Activated CD4-positive, alpha-beta T cell treated with anti-CD3 and anti-CD28 coated beads, Interleukin-2, amount 50 U/mL, for 48 hours (primary cell): ENCODE measurements at regions not wholly inside any gene's neighbourhood (a gene's known extent, or its start where the extent isn't known, plus 50 kb on each side); places are given as distances from the start of the nearest gene placed in this dataset.

ENCODE experiments used
- DNase-seq, 2 experiments: peaks; one replicate each; pipeline ENCODE4 v3.0.0-alpha.2; 2020

GRCh38 chr1:59008599-59009347, 224.9 kb upstream of the JUN start:
- DNase-seq: peak in 1 of 2 experiments; percentile 20

GRCh38 chr1:59011663-59012062, 227.8 kb upstream of the JUN start:
- DNase-seq: no peak

- DNase-seq: no peak
Measured at GRCh38 chr1:59012378-59012777, 228.5 kb upstream of the JUN start.

GRCh38 chr1:59013276-59013927, 229.6 kb upstream of the JUN start:
- no peak for DNase-seq

- DNase-seq: no peak
Measured at GRCh38 chr1:59013928-59014279, 230.1 kb upstream of the JUN start.

- DNase-seq: no peak
Measured at GRCh38 chr1:59014827-59015226, 231.0 kb upstream of the JUN start.

- DNase-seq: no peak
Measured at GRCh38 chr1:59015708-59016107, 231.9 kb upstream of the JUN start.

- DNase-seq: no peak
Measured at GRCh38 chr1:59016390-59016789, 232.5 kb upstream of the JUN start.

GRCh38 chr1:59017501-59018231, 233.8 kb upstream of the JUN start:
- DNase-seq: no peak

GRCh38 chr1:59018446-59018845, 234.6 kb upstream of the JUN start:
- no peak for DNase-seq

GRCh38 chr1:59018860-59019259, 235.0 kb upstream of the JUN start:
- DNase-seq: no peak

- DNase-seq: peak; percentile 33 to 42
Measured at GRCh38 chr1:59020151-59020997, 236.5 kb upstream of the JUN start.

GRCh38 chr1:59022199-59022598, 238.4 kb upstream of the JUN start:
- no peak for DNase-seq

GRCh38 chr1:59022799-59023198, 239.0 kb upstream of the JUN start:
- no peak for DNase-seq

GRCh38 chr1:59025201-59025600, 241.4 kb upstream of the JUN start:
- no peak for DNase-seq

GRCh38 chr1:59025898-59026426, 242.1 kb upstream of the JUN start:
- DNase-seq: no peak

- no peak for DNase-seq
Measured at GRCh38 chr1:59026472-59026948, 242.7 kb upstream of the JUN start.

- no peak for DNase-seq
Measured at GRCh38 chr1:59027177-59027576, 243.3 kb upstream of the JUN start.

GRCh38 chr1:59028048-59028447, 244.2 kb upstream of the JUN start:
- no peak for DNase-seq

GRCh38 chr1:59029411-59030167, 245.7 kb upstream of the JUN start:
- no peak for DNase-seq

- DNase-seq: no peak
Measured at GRCh38 chr1:59032228-59032627, 248.4 kb upstream of the JUN start.

- no peak for DNase-seq
Measured at GRCh38 chr1:59033761-59034160, 249.9 kb upstream of the JUN start.
